CD4-positive, alpha-beta T cell (primary cell): ENCODE measurements at regions not wholly inside any gene's neighbourhood (a gene's known extent, or its start where the extent isn't known, plus 50 kb on each side); places are given as distances from the start of the nearest gene placed in this dataset.

ENCODE experiments used
- ATAC-seq: fragments of 200-7000 bp; cut with Tn5 transposase; one replicate; pipeline ENCODE4 v1.10.0; 2022; ENCODE audit warnings: mild to moderate bottlenecking; ENCODE audit not compliant: poor library complexity
- CTCF ChIA-PET: fragments of 350-600 bp; sonication (Branson Sonifier 250); formaldehyde crosslinking; loops from one replicate; lab custom pipeline; 2021; ENCODE audit warnings: antibody characterized with exemption, inconsistent platforms; lab: Charles Lee
- POLR2A ChIA-PET: fragments of 350-600 bp; sonication (Branson Sonifier 250); formaldehyde crosslinking; loops from one replicate; lab custom pipeline; 2021; ENCODE audit warnings: antibody characterized with exemption, inconsistent platforms; lab: Charles Lee
- DNase-seq, 14 experiments: peaks; one replicate each; pipeline ENCODE4 v3.0.0-alpha.2; 2013 to 2020; ENCODE audit warnings: mixed read lengths in 2 of 14
- H3K27ac ChIP-seq, 2 donors: one replicate each; pipeline versions ENCODE4 v1.5.1 to v1.7.0; 2013; ENCODE audit warnings: low read length in 2 of 2, low read depth in 1 of 2, mild to moderate bottlenecking in 1 of 2
- H3K27me3 ChIP-seq, 2 experiments: 1 replicate in 1 of 2; 2 replicates in 1 of 2; pipeline versions ENCODE4 v1.6.1 to v1.7.0; 2013; ENCODE audit warnings: low read length in 2 of 2, control low read depth in 1 of 2, mild to moderate bottlenecking in 1 of 2, moderate library complexity in 1 of 2; ENCODE audit not compliant: insufficient read depth in 2 of 2, control insufficient read depth in 1 of 2
- H3K36me3 ChIP-seq: one replicate; pipeline ENCODE4 v1.6.1; 2013; ENCODE audit warnings: low read length, control low read depth; ENCODE audit not compliant: insufficient read depth
- H3K4me1 ChIP-seq: one replicate; pipeline ENCODE4 v1.6.1; 2013; ENCODE audit warnings: low read length, control low read depth; ENCODE audit not compliant: insufficient read depth
- H3K4me3 ChIP-seq: one replicate; pipeline ENCODE4 v1.5.1; 2013; ENCODE audit warnings: mild to moderate bottlenecking, low read length, moderate library complexity
- H3K9me3 ChIP-seq, 2 experiments: 1 replicate in 1 of 2; 2 replicates in 1 of 2; pipeline versions ENCODE4 v1.6.1 to v1.7.0; 2013; ENCODE audit warnings: low read length in 2 of 2, mild to moderate bottlenecking in 2 of 2, control low read depth in 1 of 2, moderate library complexity in 1 of 2; ENCODE audit not compliant: control insufficient read depth in 1 of 2, insufficient read depth in 1 of 2
- H3K27ac Mint-ChIP-seq: one replicate; pipeline ENCODE4 v1.8.0; 2020; ENCODE audit warnings: mixed read lengths
- H3K27me3 Mint-ChIP-seq: one replicate; pipeline ENCODE4 v1.8.0; 2021; ENCODE audit warnings: mixed read lengths
- H3K36me3 Mint-ChIP-seq: one replicate; pipeline ENCODE4 v1.8.0; 2021; ENCODE audit warnings: low read depth, mixed read lengths
- H3K4me1 Mint-ChIP-seq: one replicate; pipeline ENCODE4 v1.8.0; 2021; ENCODE audit warnings: low read depth, mixed read lengths
- H3K4me3 Mint-ChIP-seq: one replicate; pipeline ENCODE4 v1.8.0; 2020; ENCODE audit warnings: mild to moderate bottlenecking, mixed read lengths
- H3K9me3 Mint-ChIP-seq: one replicate; pipeline ENCODE4 v1.8.0; 2020; ENCODE audit warnings: mixed read lengths
- intact Hi-C, 2 experiments: fragments of 100-400 bp; cut with DNase I in 1 of 2; cut with micrococcal nuclease in 1 of 2; formaldehyde crosslinking; loops; one replicate each; pipeline versions ENCODE4 v1.15.1 to v1.9.0; 2023 to 2025; cut with DNase I, micrococcal nuclease
- TF ChIP-seq, protein P1 (sequence below): fragments of 200-600 bp; IDR thresholded peaks from one replicate; pipeline ENCODE4 v1.8.0; 2022; ENCODE audit warnings: antibody characterized with exemption, mild to moderate bottlenecking

DNA sequence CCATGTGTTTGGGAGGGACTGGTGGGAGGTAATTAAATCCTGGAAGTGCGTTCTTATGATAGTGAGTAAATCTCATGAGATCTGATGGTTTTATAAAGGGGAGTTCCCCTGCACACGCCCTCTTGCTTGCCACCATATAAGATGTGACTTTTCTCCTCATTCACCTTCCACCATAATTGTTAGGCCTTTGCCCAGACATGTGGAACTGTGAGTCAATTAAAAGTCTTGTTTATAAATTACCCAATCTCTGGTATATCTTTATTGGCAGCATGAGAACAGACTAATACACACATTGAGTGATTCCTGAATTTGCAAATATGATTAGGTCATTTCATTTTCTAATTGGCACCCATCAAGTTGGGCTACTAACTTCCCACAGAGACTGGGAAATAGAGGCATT is 977.2 kb downstream of the SLITRK1 start:
- H3K9me3 ChIP-seq, result no peaks in the 10 kb centered on the region
- no peaks in the 10 kb centered on the region for H3K4me1 ChIP-seq
- H3K4me1 Mint-ChIP-seq, result no peaks in the 10 kb centered on the region
- no peaks in the 10 kb centered on the region for H3K27me3 Mint-ChIP-seq
- H3K27me3 ChIP-seq, result no peaks in the 10 kb centered on the region
- no peak overlapping the region for H3K27ac ChIP-seq
- POLR2A ChIA-PET, result no interaction called here
- no peak overlapping the region for H3K4me3 ChIP-seq
- ATAC-seq, result no peak
- H3K9me3 Mint-ChIP-seq, result peaks cover 8% of the 10 kb centered on the region
- CTCF ChIA-PET, result no interaction called here
- DNase-seq, result no peak
- no peaks in the 10 kb centered on the region for H3K36me3 Mint-ChIP-seq
- intact Hi-C loops, result no loop called here
- H3K27ac Mint-ChIP-seq, result no peak overlapping the region
- TF ChIP-seq, protein P1, sequence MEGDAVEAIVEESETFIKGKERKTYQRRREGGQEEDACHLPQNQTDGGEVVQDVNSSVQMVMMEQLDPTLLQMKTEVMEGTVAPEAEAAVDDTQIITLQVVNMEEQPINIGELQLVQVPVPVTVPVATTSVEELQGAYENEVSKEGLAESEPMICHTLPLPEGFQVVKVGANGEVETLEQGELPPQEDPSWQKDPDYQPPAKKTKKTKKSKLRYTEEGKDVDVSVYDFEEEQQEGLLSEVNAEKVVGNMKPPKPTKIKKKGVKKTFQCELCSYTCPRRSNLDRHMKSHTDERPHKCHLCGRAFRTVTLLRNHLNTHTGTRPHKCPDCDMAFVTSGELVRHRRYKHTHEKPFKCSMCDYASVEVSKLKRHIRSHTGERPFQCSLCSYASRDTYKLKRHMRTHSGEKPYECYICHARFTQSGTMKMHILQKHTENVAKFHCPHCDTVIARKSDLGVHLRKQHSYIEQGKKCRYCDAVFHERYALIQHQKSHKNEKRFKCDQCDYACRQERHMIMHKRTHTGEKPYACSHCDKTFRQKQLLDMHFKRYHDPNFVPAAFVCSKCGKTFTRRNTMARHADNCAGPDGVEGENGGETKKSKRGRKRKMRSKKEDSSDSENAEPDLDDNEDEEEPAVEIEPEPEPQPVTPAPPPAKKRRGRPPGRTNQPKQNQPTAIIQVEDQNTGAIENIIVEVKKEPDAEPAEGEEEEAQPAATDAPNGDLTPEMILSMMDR, result no peak
- no peaks in the 10 kb centered on the region for H3K36me3 ChIP-seq
- H3K4me3 Mint-ChIP-seq, result no peak overlapping the region

DNA sequence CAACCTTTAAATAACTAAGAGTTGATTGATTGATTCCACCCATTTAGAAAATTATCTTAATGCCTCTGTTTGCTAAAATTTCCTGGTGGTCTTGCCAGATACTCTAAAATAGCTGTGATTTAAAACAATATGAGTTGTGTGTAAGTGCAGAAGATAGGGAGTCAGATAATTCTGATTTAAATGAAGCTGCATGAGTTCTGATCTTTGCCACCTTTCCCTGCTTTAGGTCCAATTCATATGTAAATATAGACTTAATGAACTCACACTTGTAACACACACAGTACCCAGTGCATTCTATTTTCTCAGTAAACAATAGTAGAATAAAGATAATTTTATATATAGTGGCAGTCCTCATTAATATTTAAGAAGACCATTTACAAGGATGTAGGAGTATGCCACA is 981.8 kb downstream of the SLITRK1 start:
- Mint-ChIP-seq H3K9me3 (peaks cover 5% of the 10 kb centered on the region), H3K27me3 (no peaks in the 10 kb centered on the region), H3K4me3 (no peak overlapping the region), H3K36me3 (no peaks in the 10 kb centered on the region), H3K27ac (no peak overlapping the region), H3K4me1 (no peaks in the 10 kb centered on the region)
- Histone ChIP-seq H3K4me3 (no peak overlapping the region), H3K4me1 (no peaks in the 10 kb centered on the region), H3K27me3 (no peaks in the 10 kb centered on the region), H3K27ac (no peak overlapping the region), H3K9me3 (no peaks in the 10 kb centered on the region), H3K36me3 (no peaks in the 10 kb centered on the region)
- ATAC-seq (no peak), DNase-seq (no peak)
- TF ChIP-seq, protein P1, result no peak
- CTCF ChIA-PET, result no interaction called here
- POLR2A ChIA-PET, result no interaction called here
- intact Hi-C loops, result no loop called here

- no peaks in the 10 kb centered on the region for H3K4me1 Mint-ChIP-seq
- H3K9me3 Mint-ChIP-seq, result peaks cover 2% of the 10 kb centered on the region
- intact Hi-C loops, result no loop called here
- CTCF ChIA-PET, result no interaction called here
- DNase-seq (no peak), ATAC-seq (no peak)
- H3K36me3 Mint-ChIP-seq, result no peaks in the 10 kb centered on the region
- no peak overlapping the region for H3K27ac ChIP-seq
- TF ChIP-seq, protein P1, result no peak
- H3K27ac Mint-ChIP-seq, result no peak overlapping the region
- POLR2A ChIA-PET, result no interaction called here
- H3K9me3 ChIP-seq, result no peaks in the 10 kb centered on the region
- H3K4me3 ChIP-seq, result no peak overlapping the region
- H3K36me3 ChIP-seq, result no peaks in the 10 kb centered on the region
- no peaks in the 10 kb centered on the region for H3K4me1 ChIP-seq
- no peak overlapping the region for H3K4me3 Mint-ChIP-seq
- H3K27me3 Mint-ChIP-seq, result no peaks in the 10 kb centered on the region
- H3K27me3 ChIP-seq, result no peaks in the 10 kb centered on the region
Measured at GRCh38 chr13:82898586-82898985, 983.7 kb downstream of the SLITRK1 start.
